ENCODE measurements at regions not wholly inside any gene's neighbourhood (a gene's known extent, or its start where the extent isn't known, plus 50 kb on each side); places are given as distances from the start of the nearest gene placed in this dataset.

GRCh38 chr4:14743172-14743571 is 259.1 kb upstream of the CPEB2 start:
- no peaks in the 10 kb centered on the region for H3K36me3 ChIP-seq (ENCODE audit: control insufficient read depth in 2 of 2, insufficient read depth in 1 of 2, low read length in 2 of 2)
- CTCF ChIA-PET: no interaction called here
- TF ChIP-seq ZNF324 (tag by site-specific recombination; IDR thresholded peaks at IDR 0.05): no peak
- TF ChIP-seq, protein P1, sequence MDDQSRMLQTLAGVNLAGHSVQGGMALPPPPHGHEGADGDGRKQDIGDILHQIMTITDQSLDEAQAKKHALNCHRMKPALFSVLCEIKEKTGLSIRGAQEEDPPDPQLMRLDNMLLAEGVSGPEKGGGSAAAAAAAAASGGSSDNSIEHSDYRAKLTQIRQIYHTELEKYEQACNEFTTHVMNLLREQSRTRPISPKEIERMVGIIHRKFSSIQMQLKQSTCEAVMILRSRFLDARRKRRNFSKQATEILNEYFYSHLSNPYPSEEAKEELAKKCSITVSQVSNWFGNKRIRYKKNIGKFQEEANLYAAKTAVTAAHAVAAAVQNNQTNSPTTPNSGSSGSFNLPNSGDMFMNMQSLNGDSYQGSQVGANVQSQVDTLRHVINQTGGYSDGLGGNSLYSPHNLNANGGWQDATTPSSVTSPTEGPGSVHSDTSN (CRISPR knock-in tag; IDR thresholded peaks at IDR 0.05): no peak
- TF ChIP-seq, protein P2, sequence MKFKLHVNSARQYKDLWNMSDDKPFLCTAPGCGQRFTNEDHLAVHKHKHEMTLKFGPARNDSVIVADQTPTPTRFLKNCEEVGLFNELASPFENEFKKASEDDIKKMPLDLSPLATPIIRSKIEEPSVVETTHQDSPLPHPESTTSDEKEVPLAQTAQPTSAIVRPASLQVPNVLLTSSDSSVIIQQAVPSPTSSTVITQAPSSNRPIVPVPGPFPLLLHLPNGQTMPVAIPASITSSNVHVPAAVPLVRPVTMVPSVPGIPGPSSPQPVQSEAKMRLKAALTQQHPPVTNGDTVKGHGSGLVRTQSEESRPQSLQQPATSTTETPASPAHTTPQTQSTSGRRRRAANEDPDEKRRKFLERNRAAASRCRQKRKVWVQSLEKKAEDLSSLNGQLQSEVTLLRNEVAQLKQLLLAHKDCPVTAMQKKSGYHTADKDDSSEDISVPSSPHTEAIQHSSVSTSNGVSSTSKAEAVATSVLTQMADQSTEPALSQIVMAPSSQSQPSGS (tag by site-specific recombination; IDR thresholded peaks at IDR 0.05; ENCODE audit: low read depth): no peak
- no peak for TF ChIP-seq ZNF391 (tag by site-specific recombination; IDR thresholded peaks at IDR 0.05; ENCODE audit: borderline replicate concordance, low read depth)
- TF ChIP-seq, protein P3, sequence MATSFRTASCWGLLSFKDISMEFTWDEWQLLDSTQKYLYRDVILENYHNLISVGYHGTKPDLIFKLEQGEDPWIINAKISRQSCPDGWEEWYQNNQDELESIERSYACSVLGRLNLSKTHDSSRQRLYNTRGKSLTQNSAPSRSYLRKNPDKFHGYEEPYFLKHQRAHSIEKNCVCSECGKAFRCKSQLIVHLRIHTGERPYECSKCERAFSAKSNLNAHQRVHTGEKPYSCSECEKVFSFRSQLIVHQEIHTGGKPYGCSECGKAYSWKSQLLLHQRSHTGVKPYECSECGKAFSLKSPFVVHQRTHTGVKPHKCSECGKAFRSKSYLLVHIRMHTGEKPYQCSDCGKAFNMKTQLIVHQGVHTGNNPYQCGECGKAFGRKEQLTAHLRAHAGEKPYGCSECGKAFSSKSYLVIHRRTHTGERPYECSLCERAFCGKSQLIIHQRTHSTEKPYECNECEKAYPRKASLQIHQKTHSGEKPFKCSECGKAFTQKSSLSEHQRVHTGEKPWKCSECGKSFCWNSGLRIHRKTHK (tag by site-specific recombination; IDR thresholded peaks at IDR 0.05): no peak
- no peak for TF ChIP-seq PRDM1 (tag by site-specific recombination; IDR thresholded peaks at IDR 0.05)
- TF ChIP-seq, protein P4, sequence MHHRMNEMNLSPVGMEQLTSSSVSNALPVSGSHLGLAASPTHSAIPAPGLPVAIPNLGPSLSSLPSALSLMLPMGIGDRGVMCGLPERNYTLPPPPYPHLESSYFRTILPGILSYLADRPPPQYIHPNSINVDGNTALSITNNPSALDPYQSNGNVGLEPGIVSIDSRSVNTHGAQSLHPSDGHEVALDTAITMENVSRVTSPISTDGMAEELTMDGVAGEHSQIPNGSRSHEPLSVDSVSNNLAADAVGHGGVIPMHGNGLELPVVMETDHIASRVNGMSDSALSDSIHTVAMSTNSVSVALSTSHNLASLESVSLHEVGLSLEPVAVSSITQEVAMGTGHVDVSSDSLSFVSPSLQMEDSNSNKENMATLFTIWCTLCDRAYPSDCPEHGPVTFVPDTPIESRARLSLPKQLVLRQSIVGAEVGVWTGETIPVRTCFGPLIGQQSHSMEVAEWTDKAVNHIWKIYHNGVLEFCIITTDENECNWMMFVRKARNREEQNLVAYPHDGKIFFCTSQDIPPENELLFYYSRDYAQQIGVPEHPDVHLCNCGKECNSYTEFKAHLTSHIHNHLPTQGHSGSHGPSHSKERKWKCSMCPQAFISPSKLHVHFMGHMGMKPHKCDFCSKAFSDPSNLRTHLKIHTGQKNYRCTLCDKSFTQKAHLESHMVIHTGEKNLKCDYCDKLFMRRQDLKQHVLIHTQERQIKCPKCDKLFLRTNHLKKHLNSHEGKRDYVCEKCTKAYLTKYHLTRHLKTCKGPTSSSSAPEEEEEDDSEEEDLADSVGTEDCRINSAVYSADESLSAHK (tag by site-specific recombination; IDR thresholded peaks at IDR 0.05): no peak
- TF ChIP-seq ZNF776 (tag by site-specific recombination; IDR thresholded peaks at IDR 0.05; ENCODE audit: borderline replicate concordance): no peak
- TF ChIP-seq ZNF654 (tag by site-specific recombination; IDR thresholded peaks at IDR 0.05; ENCODE audit: low read depth): no peak
- TF ChIP-seq ZNF561 (tag by site-specific recombination; IDR thresholded peaks at IDR 0.05; ENCODE audit: borderline replicate concordance): no peak
- TF ChIP-seq ZNF843 (tag by site-specific recombination; IDR thresholded peaks at IDR 0.05): no peak
- no peak for TF ChIP-seq ZNF366 (tag by site-specific recombination; conservative IDR thresholded peaks at IDR 0.05)
- no peak for TF ChIP-seq ZFP41 (tag by site-specific recombination; IDR thresholded peaks at IDR 0.05; ENCODE audit: borderline replicate concordance)
- H3K9me3 ChIP-seq (ENCODE audit: control insufficient read depth, insufficient read depth, low read depth, low read length): no peaks in the 10 kb centered on the region
- no peak overlapping the region for H3K4me3 ChIP-seq (ENCODE audit: low read depth, low read length)
- POLR2A ChIA-PET: no interaction called here
- H3K27ac ChIP-seq (ENCODE audit: extremely low read depth, low read depth, low read length): no peak overlapping the region
- H3K4me1 ChIP-seq (ENCODE audit: control insufficient read depth, insufficient read depth, low read length): no peaks in the 10 kb centered on the region

GRCh38 chr4:14743601-14744000 is 258.7 kb upstream of the CPEB2 start:
- CTCF ChIA-PET: no interaction called here
- TF ChIP-seq ZBTB1 (tag by site-specific recombination; IDR thresholded peaks at IDR 0.05): no peak
- no peak for TF ChIP-seq EGR2 (tag by site-specific recombination; IDR thresholded peaks at IDR 0.05; ENCODE audit: low read depth)
- TF ChIP-seq ZNF121 (tag by site-specific recombination; IDR thresholded peaks at IDR 0.05): no peak
- TF ChIP-seq ZNF600 (tag by site-specific recombination; IDR thresholded peaks at IDR 0.05): no peak
- TF ChIP-seq MEIS1 (CRISPR knock-in tag; IDR thresholded peaks at IDR 0.05; ENCODE audit: borderline replicate concordance): no peak
- no peak for TF ChIP-seq ZNF302 (tag by site-specific recombination; IDR thresholded peaks at IDR 0.05; ENCODE audit: low read depth)
- no peak for TF ChIP-seq ZNF175 (tag by site-specific recombination; IDR thresholded peaks at IDR 0.05)
- TF ChIP-seq ZNF221 (tag by site-specific recombination; IDR thresholded peaks at IDR 0.05; ENCODE audit: borderline replicate concordance): no peak
- TF ChIP-seq, protein P5, sequence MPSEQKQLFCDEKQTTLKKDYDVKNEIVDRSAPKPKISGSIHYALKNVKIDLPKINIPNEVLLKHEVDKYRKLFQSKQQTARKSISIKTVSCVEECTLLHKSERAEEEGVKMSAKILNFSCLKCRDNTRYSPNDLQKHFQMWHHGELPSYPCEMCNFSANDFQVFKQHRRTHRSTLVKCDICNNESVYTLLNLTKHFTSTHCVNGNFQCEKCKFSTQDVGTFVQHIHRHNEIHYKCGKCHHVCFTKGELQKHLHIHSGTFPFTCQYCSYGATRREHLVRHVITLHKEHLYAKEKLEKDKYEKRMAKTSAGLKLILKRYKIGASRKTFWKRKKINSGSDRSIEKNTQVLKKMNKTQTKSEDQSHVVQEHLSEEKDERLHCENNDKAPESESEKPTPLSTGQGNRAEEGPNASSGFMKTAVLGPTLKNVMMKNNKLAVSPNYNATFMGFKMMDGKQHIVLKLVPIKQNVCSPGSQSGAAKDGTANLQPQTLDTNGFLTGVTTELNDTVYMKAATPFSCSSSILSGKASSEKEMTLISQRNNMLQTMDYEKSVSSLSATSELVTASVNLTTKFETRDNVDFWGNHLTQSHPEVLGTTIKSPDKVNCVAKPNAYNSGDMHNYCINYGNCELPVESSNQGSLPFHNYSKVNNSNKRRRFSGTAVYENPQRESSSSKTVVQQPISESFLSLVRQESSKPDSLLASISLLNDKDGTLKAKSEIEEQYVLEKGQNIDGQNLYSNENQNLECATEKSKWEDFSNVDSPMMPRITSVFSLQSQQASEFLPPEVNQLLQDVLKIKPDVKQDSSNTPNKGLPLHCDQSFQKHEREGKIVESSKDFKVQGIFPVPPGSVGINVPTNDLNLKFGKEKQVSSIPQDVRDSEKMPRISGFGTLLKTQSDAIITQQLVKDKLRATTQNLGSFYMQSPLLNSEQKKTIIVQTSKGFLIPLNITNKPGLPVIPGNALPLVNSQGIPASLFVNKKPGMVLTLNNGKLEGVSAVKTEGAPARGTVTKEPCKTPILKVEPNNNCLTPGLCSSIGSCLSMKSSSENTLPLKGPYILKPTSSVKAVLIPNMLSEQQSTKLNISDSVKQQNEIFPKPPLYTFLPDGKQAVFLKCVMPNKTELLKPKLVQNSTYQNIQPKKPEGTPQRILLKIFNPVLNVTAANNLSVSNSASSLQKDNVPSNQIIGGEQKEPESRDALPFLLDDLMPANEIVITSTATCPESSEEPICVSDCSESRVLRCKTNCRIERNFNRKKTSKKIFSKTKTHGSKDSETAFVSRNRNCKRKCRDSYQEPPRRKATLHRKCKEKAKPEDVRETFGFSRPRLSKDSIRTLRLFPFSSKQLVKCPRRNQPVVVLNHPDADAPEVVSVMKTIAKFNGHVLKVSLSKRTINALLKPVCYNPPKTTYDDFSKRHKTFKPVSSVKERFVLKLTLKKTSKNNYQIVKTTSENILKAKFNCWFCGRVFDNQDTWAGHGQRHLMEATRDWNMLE (tag by site-specific recombination; conservative IDR thresholded peaks at IDR 0.05; ENCODE audit: low read depth): no peak

More at GRCh38 chr4:14743601-14744000, 258.7 kb upstream of the CPEB2 start:
- Histone ChIP-seq H3K4me3 (ENCODE audit: low read depth, low read length) (no peak overlapping the region), H3K4me1 (ENCODE audit: control insufficient read depth, insufficient read depth, low read length) (no peaks in the 10 kb centered on the region), H3K36me3 (ENCODE audit: control insufficient read depth in 2 of 2, insufficient read depth in 1 of 2, low read length in 2 of 2) (no peaks in the 10 kb centered on the region), H3K27ac (ENCODE audit: extremely low read depth, low read depth, low read length) (no peak overlapping the region), H3K9me3 (ENCODE audit: control insufficient read depth, insufficient read depth, low read depth, low read length) (no peaks in the 10 kb centered on the region)
- POLR2A ChIA-PET: no interaction called here

Measured in HEK293 (cell line).